ENCODE measurements at regions not wholly inside any gene's neighbourhood (a gene's known extent, or its start where the extent isn't known, plus 50 kb on each side); places are given as distances from the start of the nearest gene placed in this dataset.

- DNase-seq, result no peak
These were observed 362.3 kb upstream of the CBLB start for GRCh38 chr3:106231086-106231485.

GRCh38 chr3:106232956-106233355 is 364.1 kb upstream of the CBLB start:
- DNase-seq, result no peak

- no peak for DNase-seq
These were observed 370.4 kb upstream of the CBLB start for GRCh38 chr3:106239195-106239697.

GRCh38 chr3:106241593-106241992 is 372.8 kb upstream of the CBLB start:
- no peak for DNase-seq

GRCh38 chr3:106242781-106243180 is 374.0 kb upstream of the CBLB start:
- DNase-seq, result no peak

- no peak for DNase-seq
These were observed 376.6 kb upstream of the CBLB start for GRCh38 chr3:106245400-106245799.

GRCh38 chr3:106247902-106248684 is 379.3 kb upstream of the CBLB start:
- DNase-seq, result no peak

- DNase-seq, result no peak
These were observed 380.3 kb upstream of the CBLB start for GRCh38 chr3:106249159-106249558.

- DNase-seq, result no peak
These were observed 381.2 kb upstream of the CBLB start for GRCh38 chr3:106249981-106250380.

- DNase-seq, result no peak
These were observed 382.5 kb upstream of the CBLB start for GRCh38 chr3:106251160-106251892.

- peak in 1 of 2 donors; percentile 59 for DNase-seq
These were observed 387.0 kb upstream of the CBLB start for GRCh38 chr3:106255870-106256248.

GRCh38 chr3:106256249-106256957 is 387.6 kb upstream of the CBLB start:
- DNase-seq, result no peak

GRCh38 chr3:106257172-106257571 is 388.4 kb upstream of the CBLB start:
- no peak for DNase-seq

- DNase-seq, result no peak
These were observed 392.6 kb upstream of the CBLB start for GRCh38 chr3:106261396-106261795.

- DNase-seq, result no peak
These were observed 393.3 kb upstream of the CBLB start for GRCh38 chr3:106261915-106262683.

GRCh38 chr3:106263011-106263410 is 394.2 kb upstream of the CBLB start:
- no peak for DNase-seq

GRCh38 chr3:106263546-106263945 is 394.7 kb upstream of the CBLB start:
- DNase-seq, result no peak

GRCh38 chr3:106265704-106266103 is 396.9 kb upstream of the CBLB start:
- DNase-seq, result no peak

GRCh38 chr3:106268696-106269095 is 399.9 kb upstream of the CBLB start:
- DNase-seq, result no peak

GRCh38 chr3:106272302-106272701 is 403.5 kb upstream of the CBLB start:
- DNase-seq, result no peak

- no peak for DNase-seq
These were observed 406.8 kb upstream of the CBLB start for GRCh38 chr3:106275592-106275991.

- no peak for DNase-seq
These were observed 407.3 kb upstream of the CBLB start for GRCh38 chr3:106276151-106276550.

Data from CD4-positive, alpha-beta T cell treated with Interleukin-1 beta for 1 hour (primary cell).